ENCODE measurements at regions not wholly inside any gene's neighbourhood (a gene's known extent, or its start where the extent isn't known, plus 50 kb on each side); places are given as distances from the start of the nearest gene placed in this dataset.

GRCh38 chr16:73879621-73880020 is 417.0 kb upstream of the PSMD7 start:
- H3K4me3 ChIP-seq (ENCODE audit: low read depth, low read length) = no peak overlapping the region
- DNase-seq = no peak
- no peaks in the 10 kb centered on the region for H3K36me3 ChIP-seq
- TF ChIP-seq CTCF (IDR thresholded peaks at IDR 0.05; ENCODE audit: low read depth, low read length) = no peak
- H3K4me1 ChIP-seq = peaks cover 15% of the 10 kb centered on the region; the same call in 1 of the 2 replicates
- no peaks in the 10 kb centered on the region for H3K27me3 ChIP-seq
- H3K9me3 ChIP-seq = no peaks in the 10 kb centered on the region

DNA sequence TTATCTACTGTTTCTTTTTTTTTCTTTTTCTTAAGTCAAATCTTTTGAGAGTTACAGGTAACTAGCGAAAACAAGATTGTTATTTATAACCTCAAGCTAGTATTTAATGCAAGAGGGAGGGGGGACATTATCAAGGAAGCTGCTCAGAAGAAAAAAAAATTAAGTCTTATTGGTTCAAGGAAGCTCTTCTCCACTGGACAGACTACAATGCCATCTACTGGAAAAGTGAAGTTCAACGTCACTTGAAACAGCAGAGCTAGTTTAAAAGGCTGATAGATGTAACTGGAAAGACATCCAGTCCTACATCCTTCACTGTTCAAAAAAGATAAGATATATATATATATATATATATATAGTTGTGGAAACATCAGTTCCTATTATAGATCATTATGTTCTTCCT is 418.0 kb upstream of the PSMD7 start:
- H3K9me3 ChIP-seq = no peaks in the 10 kb centered on the region
- H3K4me1 ChIP-seq = peaks cover 11% of the 10 kb centered on the region; the same call in 1 of the 2 replicates
- no peak overlapping the region for H3K4me3 ChIP-seq (ENCODE audit: low read depth, low read length)
- H3K27me3 ChIP-seq = no peaks in the 10 kb centered on the region
- peak; percentile 78 for TF ChIP-seq CTCF (IDR thresholded peaks at IDR 0.05; ENCODE audit: low read depth, low read length)
- H3K36me3 ChIP-seq = no peaks in the 10 kb centered on the region
- DNase-seq = no peak

- no peak for TF ChIP-seq CTCF (IDR thresholded peaks at IDR 0.05; ENCODE audit: low read depth, low read length)
- Histone ChIP-seq H3K9me3 (no peaks in the 10 kb centered on the region), H3K27me3 (no peaks in the 10 kb centered on the region), H3K4me1 (peaks cover 11% of the 10 kb centered on the region; the same call in 1 of the 2 replicates), H3K4me3 (ENCODE audit: low read depth, low read length) (no peak overlapping the region), H3K36me3 (no peaks in the 10 kb centered on the region)
- no peak for DNase-seq
These were observed 419.5 kb upstream of the PSMD7 start for GRCh38 chr16:73877150-73877549.

GRCh38 chr16:73875996-73876690 is 420.5 kb upstream of the PSMD7 start:
- no peak for TF ChIP-seq CTCF (IDR thresholded peaks at IDR 0.05; ENCODE audit: low read depth, low read length)
- Histone ChIP-seq H3K4me3 (ENCODE audit: low read depth, low read length) (no peak overlapping the region), H3K9me3 (no peaks in the 10 kb centered on the region), H3K27me3 (no peaks in the 10 kb centered on the region), H3K36me3 (no peaks in the 10 kb centered on the region), H3K4me1 (peaks cover 11% of the 10 kb centered on the region; the same call in 1 of the 2 replicates)
- no peak for DNase-seq

GRCh38 chr16:73874324-73874723 is 422.3 kb upstream of the PSMD7 start:
- TF ChIP-seq CTCF (IDR thresholded peaks at IDR 0.05; ENCODE audit: low read depth, low read length) = no peak
- no peaks in the 10 kb centered on the region for H3K36me3 ChIP-seq
- no peak overlapping the region for H3K4me3 ChIP-seq (ENCODE audit: low read depth, low read length)
- no peaks in the 10 kb centered on the region for H3K27me3 ChIP-seq
- peaks cover 6% of the 10 kb centered on the region; the same call in 1 of the 2 replicates for H3K4me1 ChIP-seq
- DNase-seq = no peak
- no peaks in the 10 kb centered on the region for H3K9me3 ChIP-seq

GRCh38 chr16:73873643-73874042 is 423.0 kb upstream of the PSMD7 start:
- DNase-seq = no peak
- H3K27me3 ChIP-seq = no peaks in the 10 kb centered on the region
- no peaks in the 10 kb centered on the region for H3K36me3 ChIP-seq
- no peak overlapping the region for H3K4me3 ChIP-seq (ENCODE audit: low read depth, low read length)
- H3K4me1 ChIP-seq = peaks cover 6% of the 10 kb centered on the region; the same call in 1 of the 2 replicates
- TF ChIP-seq CTCF (IDR thresholded peaks at IDR 0.05; ENCODE audit: low read depth, low read length) = no peak
- no peaks in the 10 kb centered on the region for H3K9me3 ChIP-seq
